ENCODE measurements at regions not wholly inside any gene's neighbourhood (a gene's known extent, or its start where the extent isn't known, plus 50 kb on each side); places are given as distances from the start of the nearest gene placed in this dataset.
"Not testable (repeated sequence)": the region's sequence is repeated elsewhere in the genome, so short reads cannot be mapped to it uniquely, and the experiment has no call there.

GRCh38 chr13:55977436-55977835 lies 1163.3 kb upstream of the PRR20A start:
- Histone ChIP-seq H3K27ac (no peak overlapping the region), H3K4me3 (ENCODE audit: low read depth, low read length) (no peak overlapping the region), H3K27me3 (replicated peaks) (no peaks in the 10 kb centered on the region), H3K36me3 (replicated peaks) (no peaks in the 10 kb centered on the region)
- in situ Hi-C loops (cut with HindIII; ENCODE audit: low pct_ligation_motif_present, low sequenced_read_pairs), result no loop called here
- DNase-seq, result no peak
- TF ChIP-seq CTCF (IDR thresholded peaks at IDR 0.05; ENCODE audit: low read depth, low read length, missing control alignments), result no peak

DNA sequence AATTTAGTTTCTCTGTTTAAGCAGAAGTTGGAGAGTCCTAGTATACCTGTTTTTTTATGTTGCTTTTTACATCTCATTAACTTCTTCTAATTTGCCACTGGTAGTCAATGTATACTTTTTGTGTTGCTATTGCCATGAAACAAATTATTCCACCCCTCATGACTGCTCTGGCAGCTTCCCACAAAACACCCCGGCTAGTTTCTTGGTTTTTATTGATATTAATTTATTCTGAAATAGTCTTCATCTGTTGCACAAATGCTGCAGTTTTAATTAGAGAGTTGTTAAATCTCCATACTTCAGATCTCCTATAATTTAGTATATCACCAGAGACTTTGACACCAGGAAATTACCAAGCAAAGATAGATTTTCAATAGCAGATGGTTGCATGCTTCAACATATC lies 1159.3 kb upstream of the PRR20A start:
- no peak for TF ChIP-seq CTCF (IDR thresholded peaks at IDR 0.05; ENCODE audit: low read depth, low read length, missing control alignments)
- H3K27me3 ChIP-seq (replicated peaks), result no peaks in the 10 kb centered on the region
- H3K4me3 ChIP-seq (ENCODE audit: low read depth, low read length), result no peak overlapping the region
- no peaks in the 10 kb centered on the region for H3K36me3 ChIP-seq (replicated peaks)
- DNase-seq, result no peak
- in situ Hi-C loops (cut with HindIII; ENCODE audit: low pct_ligation_motif_present, low sequenced_read_pairs), result no loop called here
- H3K27ac ChIP-seq, result no peak overlapping the region

GRCh38 chr13:55984026-55984425 lies 1156.7 kb upstream of the PRR20A start:
- H3K36me3 ChIP-seq (replicated peaks); H3K27me3 ChIP-seq (replicated peaks); DNase-seq; H3K4me3 ChIP-seq (ENCODE audit: low read depth, low read length); in situ Hi-C loops (cut with HindIII; ENCODE audit: low pct_ligation_motif_present, low sequenced_read_pairs); H3K27ac ChIP-seq: not testable (repeated sequence)

GRCh38 chr13:55990631-55991030 lies 1150.1 kb upstream of the PRR20A start:
- in situ Hi-C loops (cut with HindIII; ENCODE audit: low pct_ligation_motif_present, low sequenced_read_pairs), result no loop called here
- no peaks in the 10 kb centered on the region for H3K36me3 ChIP-seq (replicated peaks)
- H3K27ac ChIP-seq, result no peak overlapping the region
- H3K4me3 ChIP-seq (ENCODE audit: low read depth, low read length), result no peak overlapping the region
- TF ChIP-seq CTCF (IDR thresholded peaks at IDR 0.05; ENCODE audit: low read depth, low read length, missing control alignments), result no peak
- DNase-seq, result no peak
- H3K27me3 ChIP-seq (replicated peaks), result no peaks in the 10 kb centered on the region

DNA sequence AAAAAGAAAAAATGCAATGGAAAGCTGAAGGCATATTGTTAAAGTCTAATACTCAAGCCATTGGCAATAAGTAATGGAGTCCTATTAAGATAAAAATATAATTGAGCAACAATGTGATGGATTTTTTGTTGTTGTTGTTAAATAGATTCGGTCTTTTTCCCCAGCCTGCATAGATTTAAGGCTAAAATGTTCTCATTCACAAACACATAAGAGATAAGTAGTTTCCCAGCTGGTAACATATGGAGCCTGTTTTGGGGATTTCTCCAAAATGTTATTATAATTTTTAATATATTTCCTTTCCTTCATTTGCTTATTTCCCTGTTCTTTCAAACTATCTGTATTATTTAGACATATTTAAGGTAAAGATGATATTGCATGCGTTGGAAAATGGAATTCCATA lies 1149.1 kb upstream of the PRR20A start:
- in situ Hi-C loops (cut with HindIII; ENCODE audit: low pct_ligation_motif_present, low sequenced_read_pairs), result no loop called here

DNA sequence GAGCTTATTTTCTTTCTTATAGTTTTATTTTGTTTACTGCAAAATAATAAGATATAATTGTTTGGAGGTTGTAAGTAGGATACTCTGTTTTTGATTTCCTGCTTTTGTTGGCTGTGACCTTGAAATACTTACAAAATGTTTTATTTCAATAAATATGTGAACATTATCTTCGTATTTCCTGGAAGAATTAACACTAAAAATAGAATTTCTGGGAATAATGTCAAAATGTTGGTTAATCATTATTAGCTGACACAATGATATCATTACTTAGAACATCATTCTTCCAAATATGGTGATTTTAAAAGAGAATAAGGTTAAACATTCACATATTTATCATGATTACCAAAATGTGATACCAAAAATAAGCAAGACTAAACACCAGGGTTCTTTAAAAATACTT lies 1148.6 kb upstream of the PRR20A start:
- H3K36me3 ChIP-seq (replicated peaks), result no peaks in the 10 kb centered on the region
- in situ Hi-C loops (cut with HindIII; ENCODE audit: low pct_ligation_motif_present, low sequenced_read_pairs), result no loop called here
- H3K27ac ChIP-seq, result no peak overlapping the region
- TF ChIP-seq CTCF (IDR thresholded peaks at IDR 0.05; ENCODE audit: low read depth, low read length, missing control alignments), result no peak
- H3K4me3 ChIP-seq (ENCODE audit: low read depth, low read length), result no peak overlapping the region
- no peak for DNase-seq
- H3K27me3 ChIP-seq (replicated peaks), result no peaks in the 10 kb centered on the region

More for the DNA sequence above, 1149.1 kb upstream of the PRR20A start:
- H3K36me3 ChIP-seq (replicated peaks), result no peaks in the 10 kb centered on the region
- H3K27me3 ChIP-seq (replicated peaks), result no peaks in the 10 kb centered on the region
- no peak overlapping the region for H3K4me3 ChIP-seq (ENCODE audit: low read depth, low read length)
- DNase-seq, result no peak
- H3K27ac ChIP-seq, result no peak overlapping the region
- TF ChIP-seq CTCF (IDR thresholded peaks at IDR 0.05; ENCODE audit: low read depth, low read length, missing control alignments), result no peak
